SKM-1 treated with dmso at 0.1 percent for 144 hours (cell line): ENCODE measurements at regions not wholly inside any gene's neighbourhood (a gene's known extent, or its start where the extent isn't known, plus 50 kb on each side); places are given as distances from the start of the nearest gene placed in this dataset.

Experiments
- DNase-seq: peaks from one replicate; lab custom pipeline; 2025; ENCODE audit not compliant: unreplicated experiment; lab: John Stamatoyannopoulos, UW

- no peak for DNase-seq
These were observed 347.2 kb upstream of the XYLT1 start for GRCh38 chr16:17817943-17818342.

- no peak for DNase-seq
These were observed 346.5 kb upstream of the XYLT1 start for GRCh38 chr16:17817260-17817659.

- no peak for DNase-seq
These were observed 342.0 kb upstream of the XYLT1 start for GRCh38 chr16:17812771-17813170.

- DNase-seq: no peak
These were observed 334.1 kb upstream of the XYLT1 start for GRCh38 chr16:17804857-17805256.

GRCh38 chr16:17803625-17804410 lies 333.1 kb upstream of the XYLT1 start:
- no peak for DNase-seq

GRCh38 chr16:17802571-17802970 lies 331.8 kb upstream of the XYLT1 start:
- no peak for DNase-seq

- DNase-seq: no peak
These were observed 330.3 kb upstream of the XYLT1 start for GRCh38 chr16:17801068-17801467.

- no peak for DNase-seq
These were observed 328.0 kb upstream of the XYLT1 start for GRCh38 chr16:17798716-17799115.

- no peak for DNase-seq
These were observed 322.6 kb upstream of the XYLT1 start for GRCh38 chr16:17793354-17793753.

GRCh38 chr16:17784073-17784472 lies 313.3 kb upstream of the XYLT1 start:
- no peak for DNase-seq

GRCh38 chr16:17780181-17780580 lies 309.4 kb upstream of the XYLT1 start:
- no peak for DNase-seq

- no peak for DNase-seq
These were observed 306.7 kb upstream of the XYLT1 start for GRCh38 chr16:17777408-17777863.

GRCh38 chr16:17776888-17777287 lies 306.1 kb upstream of the XYLT1 start:
- DNase-seq: no peak

GRCh38 chr16:17776465-17776864 lies 305.7 kb upstream of the XYLT1 start:
- no peak for DNase-seq

- no peak for DNase-seq
These were observed 304.3 kb upstream of the XYLT1 start for GRCh38 chr16:17775061-17775460.

GRCh38 chr16:17773698-17774101 lies 302.9 kb upstream of the XYLT1 start:
- no peak for DNase-seq

- no peak for DNase-seq
These were observed 299.3 kb upstream of the XYLT1 start for GRCh38 chr16:17770104-17770503.

- no peak for DNase-seq
These were observed 298.3 kb upstream of the XYLT1 start for GRCh38 chr16:17769065-17769464.

GRCh38 chr16:17768257-17768656 lies 297.5 kb upstream of the XYLT1 start:
- DNase-seq: no peak

GRCh38 chr16:17766012-17766411 lies 295.3 kb upstream of the XYLT1 start:
- no peak for DNase-seq

GRCh38 chr16:17759451-17760390 lies 289.0 kb upstream of the XYLT1 start:
- no peak for DNase-seq

GRCh38 chr16:17757808-17758207 lies 287.0 kb upstream of the XYLT1 start:
- DNase-seq: no peak
